ENCODE measurements at regions not wholly inside any gene's neighbourhood (a gene's known extent, or its start where the extent isn't known, plus 50 kb on each side); places are given as distances from the start of the nearest gene placed in this dataset.

DNA sequence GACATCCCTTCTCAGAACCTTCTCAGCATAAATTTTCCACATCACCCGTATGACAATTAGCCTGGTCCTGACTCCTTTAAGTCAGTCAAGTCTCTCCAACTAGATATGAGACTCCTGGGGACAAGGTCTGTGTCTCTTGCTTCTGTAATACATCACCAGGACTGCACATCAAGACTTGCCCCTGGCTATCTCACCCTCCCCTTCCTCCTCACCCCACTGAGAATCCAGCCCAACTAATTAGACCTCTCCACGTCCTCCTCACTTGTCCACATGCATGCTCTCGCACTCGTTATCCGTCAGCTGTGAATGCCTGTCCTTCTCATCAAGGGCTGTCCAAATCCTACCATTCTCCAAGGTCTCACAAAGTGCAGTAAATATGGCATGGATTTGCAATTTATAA, 542.8 kb downstream of the PTPRU start:
- Histone ChIP-seq H3K27me3 (ENCODE audit: control insufficient read depth, insufficient read depth, low read length) (no peaks in the 10 kb centered on the region), H3K4me3 (ENCODE audit: low read length) (no peak overlapping the region), H3K4me1 (ENCODE audit: control insufficient read depth, insufficient read depth, low read length) (no peaks in the 10 kb centered on the region), H3K9me3 (ENCODE audit: control insufficient read depth, insufficient read depth, low read length) (no peaks in the 10 kb centered on the region), H3K27ac (ENCODE audit: low read length) (no peak overlapping the region), H3K36me3 (ENCODE audit: control insufficient read depth, insufficient read depth, low read length) (no peaks in the 10 kb centered on the region)
- WGBS (ENCODE audit: insufficient coverage, insufficient read length): no CpG with 5 or more reads among the region's 5 CpGs
- no peak for DNase-seq (ENCODE audit: low read depth, low spot score)

DNA sequence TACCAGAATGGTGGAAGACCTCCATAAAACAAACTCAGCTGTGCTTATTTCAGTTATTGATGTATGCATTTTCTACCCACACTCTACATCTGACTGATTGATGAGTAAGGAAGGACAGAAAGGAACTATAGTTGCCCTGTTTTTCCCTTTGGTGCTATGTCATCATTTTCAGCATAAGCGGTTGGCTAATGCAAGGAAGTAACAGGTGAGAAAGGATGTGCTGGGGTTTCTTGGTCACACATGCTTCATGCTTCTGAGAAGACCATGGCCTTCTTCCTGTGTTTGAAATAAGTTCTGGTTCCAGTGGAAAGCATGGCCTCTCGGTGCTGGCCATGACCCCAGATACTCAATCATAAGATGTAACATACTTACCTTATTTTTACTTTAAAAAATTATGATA, 541.2 kb downstream of the PTPRU start:
- H3K9me3 ChIP-seq (ENCODE audit: control insufficient read depth, insufficient read depth, low read length): no peaks in the 10 kb centered on the region
- H3K27me3 ChIP-seq (ENCODE audit: control insufficient read depth, insufficient read depth, low read length): no peaks in the 10 kb centered on the region
- no peak overlapping the region for H3K27ac ChIP-seq (ENCODE audit: low read length)
- no peak for DNase-seq (ENCODE audit: low read depth, low spot score)
- WGBS (ENCODE audit: insufficient coverage, insufficient read length): no CpG with 5 or more reads among the region's 2 CpGs
- no peaks in the 10 kb centered on the region for H3K36me3 ChIP-seq (ENCODE audit: control insufficient read depth, insufficient read depth, low read length)
- no peaks in the 10 kb centered on the region for H3K4me1 ChIP-seq (ENCODE audit: control insufficient read depth, insufficient read depth, low read length)
- H3K4me3 ChIP-seq (ENCODE audit: low read length): no peak overlapping the region

DNA sequence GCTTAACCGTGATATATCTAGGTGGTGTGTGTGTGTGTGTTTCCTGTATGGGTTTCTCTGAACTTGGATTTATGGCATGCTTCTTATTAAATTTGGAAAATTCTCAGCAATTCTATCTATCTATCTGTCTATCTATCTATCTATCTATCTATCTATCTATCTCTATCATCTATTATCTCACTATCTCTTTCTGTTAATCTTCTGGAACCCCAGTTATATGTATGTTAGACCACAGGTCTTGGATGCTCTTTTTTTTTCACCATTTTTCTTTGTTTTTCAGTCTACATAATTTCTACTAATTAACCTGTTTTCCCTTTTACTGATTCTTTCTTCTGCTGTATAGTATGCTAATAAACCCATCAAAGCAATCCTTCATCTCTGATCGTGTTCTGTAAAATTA, 538.0 kb downstream of the PTPRU start:
- no CpG with 5 or more reads among the region's 2 CpGs for WGBS (ENCODE audit: insufficient coverage, insufficient read length)
- H3K36me3 ChIP-seq (ENCODE audit: control insufficient read depth, insufficient read depth, low read length): no peaks in the 10 kb centered on the region
- H3K27me3 ChIP-seq (ENCODE audit: control insufficient read depth, insufficient read depth, low read length): no peaks in the 10 kb centered on the region
- no peak overlapping the region for H3K4me3 ChIP-seq (ENCODE audit: low read length)
- no peak overlapping the region for H3K27ac ChIP-seq (ENCODE audit: low read length)
- DNase-seq (ENCODE audit: low read depth, low spot score): no peak
- no peaks in the 10 kb centered on the region for H3K4me1 ChIP-seq (ENCODE audit: control insufficient read depth, insufficient read depth, low read length)
- H3K9me3 ChIP-seq (ENCODE audit: control insufficient read depth, insufficient read depth, low read length): no peaks in the 10 kb centered on the region

DNA sequence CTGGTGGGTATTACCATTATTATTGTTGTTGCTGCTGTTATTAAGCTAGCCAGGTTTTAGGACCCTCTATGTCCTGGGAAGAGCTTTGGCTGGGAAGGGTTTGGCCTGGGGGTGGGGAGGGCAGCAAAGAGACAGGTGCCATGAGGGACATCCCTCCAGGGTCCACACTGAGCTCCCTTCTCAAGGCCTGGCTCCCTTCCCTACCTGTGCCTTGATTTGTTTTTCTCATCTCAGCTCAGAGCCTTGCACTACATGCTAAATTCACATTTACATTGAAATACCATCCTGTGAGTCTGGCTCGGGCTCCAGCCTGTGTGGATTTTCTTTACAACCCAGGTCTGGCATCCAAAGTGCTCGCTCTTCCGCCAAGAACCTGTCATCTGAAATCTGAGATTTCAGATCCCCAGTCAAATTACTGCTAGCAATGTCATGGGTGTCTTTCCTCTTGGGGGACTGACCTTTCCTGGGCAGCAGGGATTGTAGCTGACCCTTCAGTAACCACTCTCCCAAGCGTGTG, 536.3 kb downstream of the PTPRU start:
- Histone ChIP-seq H3K27me3 (ENCODE audit: control insufficient read depth, insufficient read depth, low read length) (no peaks in the 10 kb centered on the region), H3K4me1 (ENCODE audit: control insufficient read depth, insufficient read depth, low read length) (no peaks in the 10 kb centered on the region), H3K9me3 (ENCODE audit: control insufficient read depth, insufficient read depth, low read length) (no peaks in the 10 kb centered on the region), H3K36me3 (ENCODE audit: control insufficient read depth, insufficient read depth, low read length) (no peaks in the 10 kb centered on the region), H3K4me3 (ENCODE audit: low read length) (no peak overlapping the region), H3K27ac (ENCODE audit: low read length) (no peak overlapping the region)
- WGBS (ENCODE audit: insufficient coverage, insufficient read length): no CpG with 5 or more reads among the region's 4 CpGs
- DNase-seq (ENCODE audit: low read depth, low spot score): no peak

DNA sequence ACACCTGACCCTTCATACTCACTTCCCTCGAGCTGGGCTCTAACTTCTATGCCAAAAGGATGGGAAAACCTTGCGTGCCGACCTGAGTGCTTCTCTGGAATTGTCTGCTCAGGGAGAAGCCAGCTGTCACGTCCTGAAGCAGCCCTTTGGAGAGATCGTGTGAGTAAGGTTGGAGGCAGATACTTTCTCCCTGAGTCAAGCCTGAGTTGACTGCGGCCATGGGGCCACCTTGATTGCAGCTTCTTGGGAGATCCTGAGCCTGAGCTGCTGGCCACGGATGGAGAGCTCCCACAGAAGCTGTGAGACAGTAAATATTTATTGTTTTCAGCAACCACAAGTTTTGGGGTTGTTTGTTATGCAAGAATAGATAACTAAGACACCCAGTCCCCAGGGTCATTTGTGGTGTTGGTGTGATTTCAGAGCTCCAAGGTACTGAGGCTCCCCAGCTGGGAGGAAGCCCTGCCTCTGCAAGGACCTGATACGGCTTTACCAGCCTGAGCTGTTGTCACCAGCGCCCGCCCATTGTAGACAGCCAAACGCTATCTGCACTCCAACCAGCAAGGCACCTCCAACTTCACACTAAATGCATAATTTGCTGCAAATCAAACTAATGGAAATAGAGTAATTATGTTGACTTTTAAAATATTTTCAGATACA, 531.6 kb downstream of the PTPRU start:
- no peaks in the 10 kb centered on the region for H3K36me3 ChIP-seq (ENCODE audit: control insufficient read depth, insufficient read depth, low read length)
- no peak for DNase-seq (ENCODE audit: low read depth, low spot score)
- H3K27ac ChIP-seq (ENCODE audit: low read length): no peak overlapping the region
- no peaks in the 10 kb centered on the region for H3K4me1 ChIP-seq (ENCODE audit: control insufficient read depth, insufficient read depth, low read length)
- H3K27me3 ChIP-seq (ENCODE audit: control insufficient read depth, insufficient read depth, low read length): no peaks in the 10 kb centered on the region
- H3K9me3 ChIP-seq (ENCODE audit: control insufficient read depth, insufficient read depth, low read length): no peaks in the 10 kb centered on the region
- no peak overlapping the region for H3K4me3 ChIP-seq (ENCODE audit: low read length)
- WGBS (ENCODE audit: insufficient coverage, insufficient read length): no CpG with 5 or more reads among the region's 11 CpGs

DNA sequence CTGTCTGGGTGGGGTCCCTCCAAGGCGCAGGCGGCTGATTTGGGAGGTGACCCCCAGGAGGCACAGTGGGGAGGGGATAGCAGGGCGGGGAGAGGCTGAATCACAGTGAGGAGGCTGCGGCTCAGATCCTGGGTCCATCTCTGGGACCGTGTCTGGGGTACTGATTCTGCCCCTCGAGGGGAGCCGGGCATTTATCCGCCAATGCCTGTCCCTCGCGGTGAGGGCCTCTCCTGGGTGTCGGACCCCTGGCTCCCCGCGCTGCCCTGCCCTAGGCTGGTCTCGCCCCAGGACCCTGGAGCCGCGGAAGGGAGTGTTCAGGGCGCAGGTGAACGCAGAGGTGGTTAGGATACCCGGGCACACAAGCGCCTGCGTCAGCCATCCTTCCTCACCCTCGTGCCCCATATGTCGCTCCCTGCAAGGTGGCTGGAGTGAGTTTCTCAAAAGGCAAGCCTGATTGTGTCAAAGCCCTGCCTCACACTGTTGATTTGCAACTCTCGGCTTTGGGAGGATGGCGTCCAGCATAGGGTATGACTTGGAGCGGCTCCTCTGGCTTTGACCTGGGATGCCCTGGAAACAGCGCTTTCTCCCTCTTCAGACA, 530.9 kb downstream of the PTPRU start:
- Histone ChIP-seq H3K4me1 (ENCODE audit: control insufficient read depth, insufficient read depth, low read length) (no peaks in the 10 kb centered on the region), H3K36me3 (ENCODE audit: control insufficient read depth, insufficient read depth, low read length) (no peaks in the 10 kb centered on the region), H3K27ac (ENCODE audit: low read length) (no peak overlapping the region), H3K27me3 (ENCODE audit: control insufficient read depth, insufficient read depth, low read length) (no peaks in the 10 kb centered on the region), H3K9me3 (ENCODE audit: control insufficient read depth, insufficient read depth, low read length) (no peaks in the 10 kb centered on the region), H3K4me3 (ENCODE audit: low read length) (no peak overlapping the region)
- DNase-seq (ENCODE audit: low read depth, low spot score): no peak
- WGBS (ENCODE audit: insufficient coverage, insufficient read length): no CpG with 5 or more reads among the region's 27 CpGs

DNA sequence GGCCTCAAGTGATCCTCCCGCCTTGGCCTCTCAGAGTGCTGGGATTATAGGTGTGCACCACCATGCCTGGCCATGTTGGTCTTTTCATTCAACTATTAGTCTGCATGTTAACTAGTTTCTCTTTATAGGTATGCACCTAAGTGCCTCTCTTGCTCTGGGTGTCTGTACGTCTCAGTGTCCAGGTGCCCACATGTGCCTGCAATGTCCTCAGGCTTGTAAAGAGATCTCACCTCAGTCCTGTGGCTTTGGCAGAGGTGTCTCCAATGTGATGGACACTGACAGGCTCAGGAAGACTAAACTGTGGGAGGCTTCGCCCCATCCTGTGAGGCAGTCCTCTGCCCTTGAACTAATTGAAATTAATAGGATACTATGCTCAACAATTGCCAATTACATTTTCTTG, 526.3 kb downstream of the PTPRU start:
- Histone ChIP-seq H3K36me3 (ENCODE audit: control insufficient read depth, insufficient read depth, low read length) (no peaks in the 10 kb centered on the region), H3K27ac (ENCODE audit: low read length) (no peak overlapping the region), H3K4me1 (ENCODE audit: control insufficient read depth, insufficient read depth, low read length) (no peaks in the 10 kb centered on the region), H3K27me3 (ENCODE audit: control insufficient read depth, insufficient read depth, low read length) (no peaks in the 10 kb centered on the region), H3K4me3 (ENCODE audit: low read length) (no peak overlapping the region), H3K9me3 (ENCODE audit: control insufficient read depth, insufficient read depth, low read length) (no peaks in the 10 kb centered on the region)
- WGBS (ENCODE audit: insufficient coverage, insufficient read length): no CpG with 5 or more reads among the region's 3 CpGs
- no peak for DNase-seq (ENCODE audit: low read depth, low spot score)

DNA sequence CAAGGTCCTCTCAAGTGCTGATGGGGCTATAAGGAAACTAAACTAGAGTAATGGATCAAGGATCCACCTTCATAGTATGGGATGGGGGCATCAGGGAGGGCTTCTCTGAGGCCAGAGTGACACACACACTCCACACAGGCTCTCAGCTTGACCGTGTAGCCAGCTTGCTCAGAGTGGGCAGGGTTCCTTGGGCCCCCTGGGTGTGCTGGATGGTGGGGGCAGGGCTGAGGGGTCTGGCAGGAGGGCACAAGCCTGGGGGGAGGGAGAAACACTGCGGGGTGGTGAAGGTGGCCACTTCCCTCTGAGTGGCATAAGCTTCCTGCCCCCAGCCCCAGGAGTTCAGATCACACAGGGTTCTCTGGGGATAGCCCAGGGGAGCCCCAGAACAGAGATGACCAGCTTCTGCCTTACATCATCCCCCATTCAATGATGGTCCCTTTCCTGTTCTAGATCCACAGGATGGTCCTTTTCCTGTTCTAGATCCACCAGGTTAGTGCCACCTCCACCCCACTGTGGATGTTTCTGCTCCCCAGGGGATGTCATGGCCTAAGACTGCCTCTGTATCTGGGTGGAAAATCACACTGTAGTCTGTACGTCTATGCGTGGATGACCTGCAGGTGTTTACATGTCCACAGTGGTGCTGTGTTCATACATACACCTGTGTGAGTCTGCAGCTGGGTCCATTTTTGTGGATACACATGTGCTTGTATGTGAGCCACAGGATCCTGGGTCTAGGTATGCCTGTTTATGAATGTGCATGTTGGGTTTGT, 525.0 kb downstream of the PTPRU start:
- WGBS (ENCODE audit: insufficient coverage, insufficient read length): no CpG with 5 or more reads among the region's 4 CpGs
- Histone ChIP-seq H3K27me3 (ENCODE audit: control insufficient read depth, insufficient read depth, low read length) (no peaks in the 10 kb centered on the region), H3K27ac (ENCODE audit: low read length) (no peak overlapping the region), H3K4me1 (ENCODE audit: control insufficient read depth, insufficient read depth, low read length) (no peaks in the 10 kb centered on the region), H3K9me3 (ENCODE audit: control insufficient read depth, insufficient read depth, low read length) (no peaks in the 10 kb centered on the region), H3K4me3 (ENCODE audit: low read length) (no peak overlapping the region), H3K36me3 (ENCODE audit: control insufficient read depth, insufficient read depth, low read length) (no peaks in the 10 kb centered on the region)
- no peak for DNase-seq (ENCODE audit: low read depth, low spot score)

DNA sequence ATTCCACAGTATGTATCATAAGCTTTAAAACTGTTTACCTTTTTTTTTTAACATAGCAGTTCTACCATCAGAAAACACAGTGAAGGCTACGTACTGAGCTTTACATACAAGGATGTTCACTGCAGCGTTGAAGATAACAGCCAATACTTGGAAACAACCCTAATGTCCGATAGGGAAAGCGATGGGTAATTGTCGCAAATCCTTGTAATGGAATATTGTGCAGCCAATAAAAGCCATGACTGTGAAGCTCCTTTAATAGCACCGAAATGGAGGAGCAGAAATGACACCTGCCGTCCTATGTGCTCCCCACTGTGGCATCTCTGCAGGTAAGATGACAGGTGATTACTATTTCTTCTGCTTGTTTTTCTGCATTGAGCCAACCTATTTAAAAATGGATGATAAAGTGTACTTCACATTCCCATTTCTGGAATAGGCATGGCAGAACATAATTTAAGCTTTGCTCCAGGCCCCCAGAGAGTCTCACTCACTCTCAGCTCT, 523.8 kb downstream of the PTPRU start:
- H3K4me3 ChIP-seq (ENCODE audit: low read length): no peak overlapping the region
- no peaks in the 10 kb centered on the region for H3K27me3 ChIP-seq (ENCODE audit: control insufficient read depth, insufficient read depth, low read length)
- WGBS (ENCODE audit: insufficient coverage, insufficient read length): no CpG with 5 or more reads among the region's 7 CpGs

DNA sequence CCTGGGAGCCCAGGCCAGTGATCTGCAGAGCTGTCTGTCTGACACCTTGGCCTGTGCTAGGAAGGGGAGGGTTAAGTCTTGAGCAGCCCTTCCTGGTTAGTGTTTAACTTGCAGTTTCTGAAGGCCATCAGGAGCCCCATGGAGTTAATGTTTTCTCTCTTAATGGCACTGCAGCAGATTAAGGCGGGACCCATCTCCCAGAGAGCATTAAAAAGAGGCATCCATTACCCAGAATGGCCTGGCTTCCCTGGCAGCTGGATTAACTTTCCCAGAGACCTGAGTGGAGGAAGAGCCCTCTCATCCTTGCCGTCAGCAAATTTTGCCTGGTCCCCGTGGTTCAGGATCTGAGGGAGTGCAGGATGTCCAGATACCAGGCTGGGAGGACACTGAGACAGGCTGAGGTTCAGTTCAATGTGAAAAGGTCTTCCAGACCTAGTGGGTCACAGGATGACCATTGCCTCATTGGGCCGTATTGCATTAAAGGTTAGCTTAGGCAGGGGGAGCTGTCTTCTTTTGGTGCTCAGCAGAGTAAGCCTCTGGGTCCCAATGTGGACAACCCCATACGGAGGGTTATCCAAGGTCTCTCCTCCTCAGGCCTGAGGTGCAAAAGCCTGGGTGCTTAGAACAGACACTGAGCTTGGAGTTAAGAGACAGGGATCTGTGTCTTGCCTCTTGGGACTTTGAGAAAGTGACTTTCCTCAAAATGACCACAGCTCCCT, 522.6 kb downstream of the PTPRU start:
- H3K27ac ChIP-seq (ENCODE audit: low read length): no peak overlapping the region
- H3K4me1 ChIP-seq (ENCODE audit: control insufficient read depth, insufficient read depth, low read length): no peaks in the 10 kb centered on the region
- no peaks in the 10 kb centered on the region for H3K27me3 ChIP-seq (ENCODE audit: control insufficient read depth, insufficient read depth, low read length)
- WGBS (ENCODE audit: insufficient coverage, insufficient read length): no CpG with 5 or more reads among the region's 5 CpGs
- H3K4me3 ChIP-seq (ENCODE audit: low read length): no peak overlapping the region
- H3K9me3 ChIP-seq (ENCODE audit: control insufficient read depth, insufficient read depth, low read length): no peaks in the 10 kb centered on the region
- DNase-seq (ENCODE audit: low read depth, low spot score): no peak
- H3K36me3 ChIP-seq (ENCODE audit: control insufficient read depth, insufficient read depth, low read length): no peaks in the 10 kb centered on the region

More for the DNA sequence above, 523.8 kb downstream of the PTPRU start:
- no peak for DNase-seq (ENCODE audit: low read depth, low spot score)
- Histone ChIP-seq H3K27ac (ENCODE audit: low read length) (no peak overlapping the region), H3K4me1 (ENCODE audit: control insufficient read depth, insufficient read depth, low read length) (no peaks in the 10 kb centered on the region), H3K9me3 (ENCODE audit: control insufficient read depth, insufficient read depth, low read length) (no peaks in the 10 kb centered on the region), H3K36me3 (ENCODE audit: control insufficient read depth, insufficient read depth, low read length) (no peaks in the 10 kb centered on the region)
